ENCODE measurements at regions not wholly inside any gene's neighbourhood (a gene's known extent, or its start where the extent isn't known, plus 50 kb on each side); places are given as distances from the start of the nearest gene placed in this dataset.

DNA sequence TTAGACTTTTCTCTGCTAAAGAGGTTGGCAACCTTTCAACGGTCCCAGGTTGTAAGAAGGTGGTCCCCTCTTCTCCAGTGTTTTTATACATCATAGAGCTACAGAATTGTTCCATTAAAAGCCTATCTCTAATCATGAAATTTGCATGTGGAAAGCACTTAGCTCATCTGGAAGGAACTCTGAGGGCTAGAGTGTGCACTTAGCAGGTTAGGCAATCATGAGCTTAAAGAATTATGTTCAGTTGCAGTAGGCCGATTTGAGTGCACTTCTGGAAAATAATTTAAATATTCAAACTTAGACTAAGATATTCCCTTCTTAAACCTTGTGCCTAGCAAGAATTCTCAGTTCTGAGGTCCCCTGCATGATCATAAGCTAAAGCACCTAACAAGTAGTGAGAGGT lies 468.7 kb downstream of the SPATA31D1 start (continued):
- TF ChIP-seq, protein P1, sequence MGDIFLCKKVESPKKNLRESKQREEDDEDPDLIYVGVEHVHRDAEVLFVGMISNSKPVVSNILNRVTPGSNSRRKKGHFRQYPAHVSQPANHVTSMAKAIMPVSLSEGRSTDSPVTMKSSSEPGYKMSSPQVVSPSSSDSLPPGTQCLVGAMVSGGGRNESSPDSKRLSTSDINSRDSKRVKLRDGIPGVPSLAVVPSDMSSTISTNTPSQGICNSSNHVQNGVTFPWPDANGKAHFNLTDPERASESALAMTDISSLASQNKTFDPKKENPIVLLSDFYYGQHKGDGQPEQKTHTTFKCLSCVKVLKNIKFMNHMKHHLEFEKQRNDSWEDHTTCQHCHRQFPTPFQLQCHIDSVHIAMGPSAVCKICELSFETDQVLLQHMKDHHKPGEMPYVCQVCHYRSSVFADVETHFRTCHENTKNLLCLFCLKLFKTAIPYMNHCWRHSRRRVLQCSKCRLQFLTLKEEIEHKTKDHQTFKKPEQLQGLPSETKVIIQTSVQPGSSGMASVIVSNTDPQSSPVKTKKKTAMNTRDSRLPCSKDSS (IDR thresholded peaks at IDR 0.05; ENCODE audit: low read depth, partially characterized antibody): no peak
- no peak for TF ChIP-seq DACH1 (IDR thresholded peaks at IDR 0.05; ENCODE audit: partially characterized antibody)
- no peak for TF ChIP-seq PRPF4 (IDR thresholded peaks at IDR 0.05; ENCODE audit: insufficient read depth, low read depth, low read length, poor library complexity, severe bottlenecking)
- TF ChIP-seq RB1 (IDR thresholded peaks at IDR 0.05; ENCODE audit: low read depth): no peak
- no peak for TF ChIP-seq ZKSCAN1 (IDR thresholded peaks at IDR 0.05; ENCODE audit: low read depth, low read length)

DNA sequence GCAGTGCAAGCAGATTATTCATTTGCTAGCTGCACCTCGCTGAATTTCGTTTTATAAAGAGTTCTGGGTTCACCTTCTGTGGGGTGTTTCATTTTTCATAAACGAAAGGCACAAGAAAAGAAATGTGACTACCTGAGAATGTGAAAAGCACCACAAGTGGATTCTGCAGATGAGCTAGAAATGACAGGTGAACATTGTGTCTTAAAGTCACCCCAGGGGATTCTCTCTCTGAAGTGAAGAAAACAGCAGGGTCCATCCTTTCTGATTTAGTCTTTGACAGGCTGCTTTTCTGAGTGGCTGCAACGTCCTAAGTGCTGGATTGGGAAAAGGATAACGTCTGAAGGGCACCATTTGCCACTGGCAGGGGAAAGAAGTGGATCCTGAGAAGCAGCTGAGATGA lies 469.3 kb downstream of the SPATA31D1 start:
- ChIA-PET POLR2A (no interaction called here), CTCF (ENCODE audit: low intra/inter-chr PET ratio) (no interaction called here)
- Histone ChIP-seq H2AFZ (ENCODE audit: low read depth, low read length) (no peak overlapping the region), H3K4me3 (no peak overlapping the region), H3K4me2 (ENCODE audit: insufficient read depth, low read length) (no peak overlapping the region), H3K4me1 (replicated peaks in 1 of 2; ENCODE audit: control insufficient read depth in 2 of 2, insufficient read depth in 2 of 2, low read length in 2 of 2) (no peaks in the 10 kb centered on the region), H4K20me1 (replicated peaks; ENCODE audit: control insufficient read depth, insufficient read depth, low read length) (no peaks in the 10 kb centered on the region), H3K9ac (ENCODE audit: insufficient read depth in 1 of 2, low read depth in 2 of 2, low read length in 2 of 2) (no peak overlapping the region), H3K79me2 (ENCODE audit: control insufficient read depth, insufficient read depth, low read length) (no peaks in the 10 kb centered on the region), H3K9me1 (ENCODE audit: control insufficient read depth, insufficient read depth, low read length) (no peaks in the 10 kb centered on the region), H3K36me3 (ENCODE audit: control insufficient read depth, insufficient read depth, low read length) (no peaks in the 10 kb centered on the region), H3K27me3 (ENCODE audit: control insufficient read depth in 2 of 2, insufficient read depth in 2 of 2, low read length in 2 of 2) (no peaks in the 10 kb centered on the region), H3K27ac (ENCODE audit: extremely low read depth, low read depth, low read length) (no peak overlapping the region), H3K9me3 (replicated peaks; ENCODE audit: control insufficient read depth, insufficient read depth, low read depth, low read length) (no peaks in the 10 kb centered on the region)
- 0% methylated on average over 4 of the region's 5 CpGs for WGBS (ENCODE audit: insufficient coverage, low coverage, missing lambda C conversion rate)
- BruUV-seq (replicated peaks): no TSS peak
- no peak for ATAC-seq
- intact Hi-C loops (cut with micrococcal nuclease): no loop called here
- no peak for DNase-seq (ENCODE audit: extremely low read depth in 1 of 4, low spot score in 3 of 4)
- in situ Hi-C loops (cut with MboI): no loop called here
- FAIRE-seq: no peak
- TF ChIP-seq JUND (IDR thresholded peaks at IDR 0.05; ENCODE audit: borderline replicate concordance, low read depth, low read length) (no peak), JUND (tag; IDR thresholded peaks at IDR 0.05; ENCODE audit: borderline replicate concordance, low read depth, low read length) (no peak), RNF2 (IDR thresholded peaks at IDR 0.05) (no peak), TCF7 (IDR thresholded peaks at IDR 0.05; ENCODE audit: borderline replicate concordance) (no peak), PRMT5 (CRISPR knock-in tag; IDR thresholded peaks at IDR 0.05) (no peak), ETV5 (CRISPR knock-in tag; IDR thresholded peaks at IDR 0.05; ENCODE audit: low read depth) (no peak)
- TF ChIP-seq, protein P2, sequence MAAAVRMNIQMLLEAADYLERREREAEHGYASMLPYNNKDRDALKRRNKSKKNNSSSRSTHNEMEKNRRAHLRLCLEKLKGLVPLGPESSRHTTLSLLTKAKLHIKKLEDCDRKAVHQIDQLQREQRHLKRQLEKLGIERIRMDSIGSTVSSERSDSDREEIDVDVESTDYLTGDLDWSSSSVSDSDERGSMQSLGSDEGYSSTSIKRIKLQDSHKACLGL (CRISPR knock-in tag; IDR thresholded peaks at IDR 0.05; ENCODE audit: borderline replicate concordance, poor library complexity, severe bottlenecking): no peak
- TF ChIP-seq, protein P3, sequence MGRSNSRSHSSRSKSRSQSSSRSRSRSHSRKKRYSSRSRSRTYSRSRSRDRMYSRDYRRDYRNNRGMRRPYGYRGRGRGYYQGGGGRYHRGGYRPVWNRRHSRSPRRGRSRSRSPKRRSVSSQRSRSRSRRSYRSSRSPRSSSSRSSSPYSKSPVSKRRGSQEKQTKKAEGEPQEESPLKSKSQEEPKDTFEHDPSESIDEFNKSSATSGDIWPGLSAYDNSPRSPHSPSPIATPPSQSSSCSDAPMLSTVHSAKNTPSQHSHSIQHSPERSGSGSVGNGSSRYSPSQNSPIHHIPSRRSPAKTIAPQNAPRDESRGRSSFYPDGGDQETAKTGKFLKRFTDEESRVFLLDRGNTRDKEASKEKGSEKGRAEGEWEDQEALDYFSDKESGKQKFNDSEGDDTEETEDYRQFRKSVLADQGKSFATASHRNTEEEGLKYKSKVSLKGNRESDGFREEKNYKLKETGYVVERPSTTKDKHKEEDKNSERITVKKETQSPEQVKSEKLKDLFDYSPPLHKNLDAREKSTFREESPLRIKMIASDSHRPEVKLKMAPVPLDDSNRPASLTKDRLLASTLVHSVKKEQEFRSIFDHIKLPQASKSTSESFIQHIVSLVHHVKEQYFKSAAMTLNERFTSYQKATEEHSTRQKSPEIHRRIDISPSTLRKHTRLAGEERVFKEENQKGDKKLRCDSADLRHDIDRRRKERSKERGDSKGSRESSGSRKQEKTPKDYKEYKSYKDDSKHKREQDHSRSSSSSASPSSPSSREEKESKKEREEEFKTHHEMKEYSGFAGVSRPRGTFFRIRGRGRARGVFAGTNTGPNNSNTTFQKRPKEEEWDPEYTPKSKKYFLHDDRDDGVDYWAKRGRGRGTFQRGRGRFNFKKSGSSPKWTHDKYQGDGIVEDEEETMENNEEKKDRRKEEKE (IDR thresholded peaks at IDR 0.05; ENCODE audit: borderline replicate concordance in 1 of 2, control insufficient read depth in 1 of 2, low read depth in 2 of 2, low read length in 1 of 2): no peak
- TF ChIP-seq, protein P4, sequence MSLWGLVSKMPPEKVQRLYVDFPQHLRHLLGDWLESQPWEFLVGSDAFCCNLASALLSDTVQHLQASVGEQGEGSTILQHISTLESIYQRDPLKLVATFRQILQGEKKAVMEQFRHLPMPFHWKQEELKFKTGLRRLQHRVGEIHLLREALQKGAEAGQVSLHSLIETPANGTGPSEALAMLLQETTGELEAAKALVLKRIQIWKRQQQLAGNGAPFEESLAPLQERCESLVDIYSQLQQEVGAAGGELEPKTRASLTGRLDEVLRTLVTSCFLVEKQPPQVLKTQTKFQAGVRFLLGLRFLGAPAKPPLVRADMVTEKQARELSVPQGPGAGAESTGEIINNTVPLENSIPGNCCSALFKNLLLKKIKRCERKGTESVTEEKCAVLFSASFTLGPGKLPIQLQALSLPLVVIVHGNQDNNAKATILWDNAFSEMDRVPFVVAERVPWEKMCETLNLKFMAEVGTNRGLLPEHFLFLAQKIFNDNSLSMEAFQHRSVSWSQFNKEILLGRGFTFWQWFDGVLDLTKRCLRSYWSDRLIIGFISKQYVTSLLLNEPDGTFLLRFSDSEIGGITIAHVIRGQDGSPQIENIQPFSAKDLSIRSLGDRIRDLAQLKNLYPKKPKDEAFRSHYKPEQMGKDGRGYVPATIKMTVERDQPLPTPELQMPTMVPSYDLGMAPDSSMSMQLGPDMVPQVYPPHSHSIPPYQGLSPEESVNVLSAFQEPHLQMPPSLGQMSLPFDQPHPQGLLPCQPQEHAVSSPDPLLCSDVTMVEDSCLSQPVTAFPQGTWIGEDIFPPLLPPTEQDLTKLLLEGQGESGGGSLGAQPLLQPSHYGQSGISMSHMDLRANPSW (CRISPR knock-in tag; IDR thresholded peaks at IDR 0.05): no peak

Measured in K562 (cell line).